ENCODE measurements at regions not wholly inside any gene's neighbourhood (a gene's known extent, or its start where the extent isn't known, plus 50 kb on each side); places are given as distances from the start of the nearest gene placed in this dataset.

GRCh38 chr6:119449331-119450156 is 100.0 kb upstream of the MAN1A1 start:
- TF ChIP-seq CTCF (conservative IDR thresholded peaks at IDR 0.05; ENCODE audit: low read depth, low read length), result no peak
- Histone ChIP-seq H3K27ac (no peak overlapping the region; the same call in 1 of the 2 replicates), H3K4me3 (IDR thresholded peaks at IDR 0.05; ENCODE audit: insufficient read depth, low read depth, low read length) (no peak overlapping the region), H3K4me2 (peak overlapping the region; percentile 21; the same call in 1 of the 2 replicates), H2AFZ (ENCODE audit: low read depth) (no peak overlapping the region; the same call in 1 of the 2 replicates), H4K20me1 (ENCODE audit: insufficient read depth) (no peaks in the 10 kb centered on the region), H3K27me3 (ENCODE audit: insufficient read depth, low read depth) (no peaks in the 10 kb centered on the region), H3K79me2 (ENCODE audit: insufficient read depth, low read depth) (no peaks in the 10 kb centered on the region), H3K36me3 (ENCODE audit: insufficient read depth) (no peaks in the 10 kb centered on the region), H3K4me1 (ENCODE audit: low read depth, poor library complexity, severe bottlenecking) (peaks cover 72% of the 10 kb centered on the region), H3K9ac (no peak overlapping the region)

- peaks cover 72% of the 10 kb centered on the region for H3K4me1 ChIP-seq (ENCODE audit: low read depth, poor library complexity, severe bottlenecking)
- no peaks in the 10 kb centered on the region for H3K79me2 ChIP-seq (ENCODE audit: insufficient read depth, low read depth)
- H3K36me3 ChIP-seq (ENCODE audit: insufficient read depth), result no peaks in the 10 kb centered on the region
- H3K4me2 ChIP-seq, result no peak overlapping the region
- H3K27me3 ChIP-seq (ENCODE audit: insufficient read depth, low read depth), result no peaks in the 10 kb centered on the region
- H3K27ac ChIP-seq, result no peak overlapping the region
- no peak overlapping the region for H2AFZ ChIP-seq (ENCODE audit: low read depth)
- H3K9ac ChIP-seq, result no peak overlapping the region
- TF ChIP-seq CTCF (conservative IDR thresholded peaks at IDR 0.05; ENCODE audit: low read depth, low read length), result no peak
- H3K4me3 ChIP-seq (IDR thresholded peaks at IDR 0.05; ENCODE audit: insufficient read depth, low read depth, low read length), result no peak overlapping the region
- no peaks in the 10 kb centered on the region for H4K20me1 ChIP-seq (ENCODE audit: insufficient read depth)
Observed at GRCh38 chr6:119447921-119448320, 98.4 kb upstream of the MAN1A1 start.

GRCh38 chr6:119446609-119447008 is 97.0 kb upstream of the MAN1A1 start:
- peak overlapping the region; percentile 51; the same call in 1 of the 2 replicates for H2AFZ ChIP-seq (ENCODE audit: low read depth)

GRCh38 chr6:119446115-119446554 is 96.6 kb upstream of the MAN1A1 start:
- Histone ChIP-seq H3K4me3 (IDR thresholded peaks at IDR 0.05; ENCODE audit: insufficient read depth, low read depth, low read length) (no peak overlapping the region), H3K4me2 (peak overlapping the region; percentile 20; the same call in 1 of the 2 replicates), H3K27ac (peak overlapping the region; percentile 68), H3K4me1 (ENCODE audit: low read depth, poor library complexity, severe bottlenecking) (peaks cover 80% of the 10 kb centered on the region), H3K36me3 (ENCODE audit: insufficient read depth) (no peaks in the 10 kb centered on the region), H2AFZ (ENCODE audit: low read depth) (peak overlapping the region; percentile 51), H4K20me1 (ENCODE audit: insufficient read depth) (no peaks in the 10 kb centered on the region), H3K27me3 (ENCODE audit: insufficient read depth, low read depth) (no peaks in the 10 kb centered on the region), H3K79me2 (ENCODE audit: insufficient read depth, low read depth) (no peaks in the 10 kb centered on the region), H3K9ac (peak overlapping the region; percentile 33; the same call in 1 of the 2 replicates)
- no peak for TF ChIP-seq CTCF (conservative IDR thresholded peaks at IDR 0.05; ENCODE audit: low read depth, low read length)

More at GRCh38 chr6:119446609-119447008, 97.0 kb upstream of the MAN1A1 start:
- Histone ChIP-seq H3K79me2 (ENCODE audit: insufficient read depth, low read depth) (no peaks in the 10 kb centered on the region), H3K27ac (peak overlapping the region; percentile 68), H3K9ac (peak overlapping the region; percentile 33; the same call in 1 of the 2 replicates), H3K4me3 (IDR thresholded peaks at IDR 0.05; ENCODE audit: insufficient read depth, low read depth, low read length) (no peak overlapping the region), H3K27me3 (ENCODE audit: insufficient read depth, low read depth) (no peaks in the 10 kb centered on the region), H3K36me3 (ENCODE audit: insufficient read depth) (no peaks in the 10 kb centered on the region), H3K4me1 (ENCODE audit: low read depth, poor library complexity, severe bottlenecking) (peaks cover 80% of the 10 kb centered on the region), H4K20me1 (ENCODE audit: insufficient read depth) (no peaks in the 10 kb centered on the region), H3K4me2 (peak overlapping the region; percentile 20; the same call in 1 of the 2 replicates)
- TF ChIP-seq CTCF (conservative IDR thresholded peaks at IDR 0.05; ENCODE audit: low read depth, low read length), result no peak

Data from KMS-11 (cell line).